SH-SY5Y (cell line): ENCODE measurements at regions not wholly inside any gene's neighbourhood (a gene's known extent, or its start where the extent isn't known, plus 50 kb on each side); places are given as distances from the start of the nearest gene placed in this dataset.

Source experiments
- GATA2 ChIP-seq: IDR thresholded peaks from 2 replicates; pipeline ENCODE4 v1.6.1; 2011; ENCODE audit warnings: mild to moderate bottlenecking, low read depth, low read length
- GATA3 ChIP-seq: IDR thresholded peaks from 2 replicates; pipeline ENCODE4 v1.6.1; 2011; ENCODE audit warnings: low read depth, mild to moderate bottlenecking, low read length, moderate library complexity

DNA sequence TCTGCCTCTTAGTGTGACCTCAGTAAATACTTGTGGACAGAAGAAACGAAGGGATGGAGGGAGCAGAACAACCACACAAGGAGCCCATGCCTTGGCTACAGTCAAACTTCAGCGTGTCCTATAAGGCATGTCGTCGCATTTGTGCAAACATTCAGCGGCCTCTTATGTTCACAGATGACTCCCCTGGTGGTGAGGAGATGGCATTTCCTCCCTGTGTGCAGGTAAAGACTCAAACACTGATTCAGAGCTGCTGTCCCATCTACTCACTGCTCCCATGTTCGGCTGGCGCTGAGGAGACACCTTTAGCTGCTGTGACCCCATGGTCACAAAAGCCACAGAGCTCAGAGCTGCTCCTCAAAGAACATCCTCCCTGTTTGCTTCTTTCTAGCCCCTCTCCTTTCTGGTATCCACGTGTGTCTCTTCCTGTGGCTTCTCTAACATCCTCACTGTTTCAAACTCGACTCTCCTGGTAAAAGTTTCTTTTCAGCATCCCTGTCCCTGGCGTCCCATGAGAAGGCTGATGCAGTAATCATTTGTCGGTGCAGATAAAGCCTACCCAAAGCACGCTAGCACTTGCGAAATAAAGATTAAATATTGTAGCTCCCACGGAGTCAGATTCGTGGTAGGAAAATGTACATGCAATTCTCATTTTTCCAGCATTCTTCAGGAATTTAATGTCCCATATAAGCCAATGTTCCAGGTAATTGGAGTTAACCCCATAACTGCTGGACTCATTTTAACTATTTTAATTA, 124.9 kb upstream of the NEBL start:
- no peak for TF ChIP-seq GATA3
- TF ChIP-seq GATA2 = no peak
